HAP-1 (cell line): ENCODE measurements at regions not wholly inside any gene's neighbourhood (a gene's known extent, or its start where the extent isn't known, plus 50 kb on each side); places are given as distances from the start of the nearest gene placed in this dataset.

Experiments used
- DNase-seq, 2 experiments: peaks; one replicate each; pipeline ENCODE4 v3.0.0-alpha.2; 2016 to 2020; ENCODE audit warnings: low spot score in 2 of 2
- H3K27me3 ChIP-seq: fragments of 250-450 bp; sonication (Bioruptor Pico); 2 replicates; pipeline ENCODE4 v1.5.1; 2020; ENCODE audit warnings: low read depth, mild to moderate bottlenecking, moderate library complexity
- H3K36me3 ChIP-seq: fragments of 250-450 bp; sonication (Bioruptor Pico); replicated peaks from 2 replicates; pipeline ENCODE4 v1.5.1; 2020; ENCODE audit warnings: mild to moderate bottlenecking
- H3K4me1 ChIP-seq: fragments of 250-450 bp; sonication (Bioruptor Pico); 2 replicates; pipeline ENCODE4 v1.5.1; 2020; ENCODE audit warnings: mild to moderate bottlenecking
- H3K4me3 ChIP-seq: fragments of 250-450 bp; sonication (Bioruptor Pico); 2 replicates; pipeline ENCODE4 v1.5.1; 2020; ENCODE audit warnings: mild to moderate bottlenecking, moderate library complexity
- H3K9me3 ChIP-seq: fragments of 250-450 bp; sonication (Bioruptor Pico); 2 replicates; pipeline ENCODE4 v1.5.1; 2020; ENCODE audit warnings: mild to moderate bottlenecking, moderate library complexity
- in situ Hi-C: fragments of 300-500 bp; cut with MboI; formaldehyde crosslinking; loops from 3 replicates; pipeline ENCODE4 v1.14.3; 2020; ENCODE audit warnings: low sequenced_read_pairs, inconsistent platforms, mixed read lengths

GRCh38 chr15:95368191-95368590 lies 962.3 kb upstream of the NR2F2 start:
- no peak for DNase-seq
- Histone ChIP-seq H3K27me3 (no peaks in the 10 kb centered on the region), H3K9me3 (no peaks in the 10 kb centered on the region), H3K4me1 (no peaks in the 10 kb centered on the region), H3K4me3 (no peak overlapping the region), H3K36me3 (no peaks in the 10 kb centered on the region)
- in situ Hi-C loops, result no loop called here

- no peaks in the 10 kb centered on the region for H3K36me3 ChIP-seq
- no peaks in the 10 kb centered on the region for H3K4me1 ChIP-seq
- no peak overlapping the region for H3K4me3 ChIP-seq
- no peak for DNase-seq
- no peaks in the 10 kb centered on the region for H3K9me3 ChIP-seq
- in situ Hi-C loops, result no loop called here
- H3K27me3 ChIP-seq, result no peaks in the 10 kb centered on the region
These were observed 961.5 kb upstream of the NR2F2 start for GRCh38 chr15:95368755-95369601.

DNA sequence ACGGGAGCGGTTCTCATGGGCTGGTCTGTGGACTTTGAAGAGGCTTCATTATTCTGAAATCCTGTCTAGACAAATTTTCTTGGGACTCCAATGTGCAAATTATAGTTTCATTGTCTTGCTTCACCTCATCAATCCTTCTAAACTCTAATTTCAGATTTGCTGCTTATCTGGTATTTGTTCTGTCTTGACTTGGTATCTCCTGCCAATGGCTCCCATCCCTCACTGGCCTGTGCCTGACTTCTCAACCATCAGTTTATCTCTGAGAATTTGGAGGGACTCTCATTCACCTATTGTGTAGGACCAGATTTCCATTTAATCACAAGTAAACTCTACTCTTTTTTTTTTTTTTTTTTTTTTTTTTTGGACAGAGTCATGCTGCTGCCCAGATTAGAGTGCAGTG lies 960.2 kb upstream of the NR2F2 start:
- Histone ChIP-seq H3K36me3 (no peaks in the 10 kb centered on the region), H3K9me3 (no peaks in the 10 kb centered on the region), H3K4me1 (no peaks in the 10 kb centered on the region), H3K27me3 (no peaks in the 10 kb centered on the region), H3K4me3 (no peak overlapping the region)
- no peak for DNase-seq
- in situ Hi-C loops, result no loop called here

DNA sequence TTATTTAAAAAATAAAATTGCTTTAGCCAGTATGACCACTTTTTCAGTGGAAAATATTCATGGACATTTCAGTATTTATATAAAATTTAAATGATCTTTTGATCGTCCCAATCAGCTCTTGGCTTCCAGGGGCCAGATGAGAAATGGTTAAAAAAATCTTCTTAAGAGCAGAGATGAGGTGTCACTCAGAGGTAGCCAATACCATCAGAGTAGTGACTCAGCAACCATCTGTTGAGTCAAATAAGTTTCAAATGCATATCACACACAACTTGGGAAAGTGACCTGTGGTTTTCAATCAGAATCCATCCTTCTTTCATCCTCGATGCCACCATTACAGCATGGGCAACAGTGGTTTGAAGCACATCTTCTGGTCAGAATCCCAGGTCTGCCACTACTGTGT lies 958.8 kb upstream of the NR2F2 start:
- Histone ChIP-seq H3K27me3 (no peaks in the 10 kb centered on the region), H3K4me3 (no peak overlapping the region), H3K36me3 (no peaks in the 10 kb centered on the region), H3K4me1 (no peaks in the 10 kb centered on the region), H3K9me3 (no peaks in the 10 kb centered on the region)
- no peak for DNase-seq
- in situ Hi-C loops, result no loop called here

DNA sequence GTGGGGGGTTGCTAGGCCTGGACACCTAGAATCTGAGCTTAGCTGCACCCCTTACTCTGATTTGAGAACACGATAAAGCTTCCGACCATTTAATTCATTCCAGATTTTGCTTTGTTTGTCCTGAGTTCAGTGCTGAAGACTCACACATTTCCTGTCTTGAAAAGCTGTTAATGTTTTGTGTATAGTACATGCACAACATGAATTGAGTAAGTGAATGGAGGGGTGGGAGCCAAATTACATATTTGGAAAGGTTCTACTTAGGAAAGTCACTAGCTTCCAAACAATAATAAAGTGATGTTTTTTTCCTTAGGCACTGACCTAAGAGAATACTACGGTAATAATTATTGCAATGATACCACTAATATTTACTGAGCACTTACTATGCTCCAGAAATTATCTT lies 955.2 kb upstream of the NR2F2 start:
- DNase-seq, result no peak

GRCh38 chr15:95377258-95377852 lies 953.1 kb upstream of the NR2F2 start:
- no peaks in the 10 kb centered on the region for H3K9me3 ChIP-seq
- in situ Hi-C loops, result no loop called here
- DNase-seq, result no peak

More for the DNA sequence above, 955.2 kb upstream of the NR2F2 start:
- Histone ChIP-seq H3K27me3 (no peaks in the 10 kb centered on the region), H3K4me1 (no peaks in the 10 kb centered on the region), H3K9me3 (no peaks in the 10 kb centered on the region), H3K36me3 (no peaks in the 10 kb centered on the region), H3K4me3 (no peak overlapping the region)
- in situ Hi-C loops, result no loop called here

GRCh38 chr15:95394186-95395067 lies 936.1 kb upstream of the NR2F2 start:
- Histone ChIP-seq H3K4me3 (no peak overlapping the region), H3K36me3 (no peaks in the 10 kb centered on the region), H3K4me1 (no peaks in the 10 kb centered on the region), H3K9me3 (no peaks in the 10 kb centered on the region), H3K27me3 (no peaks in the 10 kb centered on the region)
- in situ Hi-C loops, result no loop called here
- DNase-seq, result no peak

More at GRCh38 chr15:95377258-95377852, 953.1 kb upstream of the NR2F2 start:
- H3K4me3 ChIP-seq, result no peak overlapping the region
- H3K4me1 ChIP-seq, result no peaks in the 10 kb centered on the region
- no peaks in the 10 kb centered on the region for H3K27me3 ChIP-seq
- no peaks in the 10 kb centered on the region for H3K36me3 ChIP-seq

- DNase-seq, result no peak
- Histone ChIP-seq H3K4me1 (no peaks in the 10 kb centered on the region), H3K27me3 (peaks cover 4% of the 10 kb centered on the region; the same call in 1 of the 2 replicates), H3K9me3 (no peaks in the 10 kb centered on the region), H3K4me3 (no peak overlapping the region), H3K36me3 (no peaks in the 10 kb centered on the region)
- in situ Hi-C loops, result no loop called here
These were observed 930.1 kb upstream of the NR2F2 start for GRCh38 chr15:95400428-95400827.

- Histone ChIP-seq H3K9me3 (no peaks in the 10 kb centered on the region), H3K27me3 (peaks cover 4% of the 10 kb centered on the region; the same call in 1 of the 2 replicates), H3K4me1 (no peaks in the 10 kb centered on the region), H3K4me3 (no peak overlapping the region), H3K36me3 (no peaks in the 10 kb centered on the region)
- in situ Hi-C loops, result no loop called here
- no peak for DNase-seq
These were observed 928.9 kb upstream of the NR2F2 start for GRCh38 chr15:95401587-95401986.

- in situ Hi-C loops, result no loop called here
- H3K4me1 ChIP-seq, result no peaks in the 10 kb centered on the region
- no peak for DNase-seq
- no peak overlapping the region for H3K4me3 ChIP-seq
- H3K9me3 ChIP-seq, result no peaks in the 10 kb centered on the region
- H3K36me3 ChIP-seq, result no peaks in the 10 kb centered on the region
- peaks cover 4% of the 10 kb centered on the region; the same call in 1 of the 2 replicates for H3K27me3 ChIP-seq
These were observed 925.1 kb upstream of the NR2F2 start for GRCh38 chr15:95405447-95405846.

DNA sequence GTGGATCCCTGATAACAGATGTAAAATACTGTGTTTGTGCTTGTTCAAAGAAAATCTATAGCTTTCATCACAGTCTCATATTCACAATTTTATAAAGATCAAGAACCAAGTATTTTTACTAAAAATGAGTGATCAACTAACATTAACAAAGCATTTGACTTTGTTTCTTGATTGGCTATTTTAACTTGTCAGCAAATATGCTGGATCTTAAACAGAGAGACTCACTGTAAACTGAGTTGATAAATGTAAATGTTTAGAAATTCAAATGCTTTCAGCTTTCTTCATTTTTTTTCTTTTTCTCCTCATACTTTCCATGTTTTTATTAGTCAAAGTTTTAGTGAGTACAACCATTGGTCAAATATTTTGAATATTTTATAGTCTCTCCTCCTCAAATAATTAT lies 923.0 kb upstream of the NR2F2 start:
- no peak for DNase-seq
- Histone ChIP-seq H3K9me3 (no peaks in the 10 kb centered on the region), H3K27me3 (peaks cover 2% of the 10 kb centered on the region; the same call in 1 of the 2 replicates), H3K36me3 (no peaks in the 10 kb centered on the region), H3K4me1 (no peaks in the 10 kb centered on the region), H3K4me3 (no peak overlapping the region)
- in situ Hi-C loops, result no loop called here

- DNase-seq, result no peak
- Histone ChIP-seq H3K4me1 (no peaks in the 10 kb centered on the region), H3K27me3 (no peaks in the 10 kb centered on the region), H3K9me3 (no peaks in the 10 kb centered on the region), H3K4me3 (no peak overlapping the region), H3K36me3 (no peaks in the 10 kb centered on the region)
- in situ Hi-C loops, result no loop called here
These were observed 921.3 kb upstream of the NR2F2 start for GRCh38 chr15:95409211-95409610.

- no peaks in the 10 kb centered on the region for H3K36me3 ChIP-seq
- DNase-seq, result no peak
- H3K9me3 ChIP-seq, result no peaks in the 10 kb centered on the region
- in situ Hi-C loops, result no loop called here
- H3K4me1 ChIP-seq, result no peaks in the 10 kb centered on the region
- H3K27me3 ChIP-seq, result no peaks in the 10 kb centered on the region
- H3K4me3 ChIP-seq, result no peak overlapping the region
These were observed 920.7 kb upstream of the NR2F2 start for GRCh38 chr15:95409626-95410310.
